ENCODE measurements at regions not wholly inside any gene's neighbourhood (a gene's known extent, or its start where the extent isn't known, plus 50 kb on each side); places are given as distances from the start of the nearest gene placed in this dataset.

GRCh38 chr5:3393122-3393919 lies 202.3 kb upstream of the IRX1 start:
- DNase-seq = no peak
- intact Hi-C loops (cut with DNase I) = no loop called here
- Histone ChIP-seq H3K27ac (no peak overlapping the region), H3K9me3 (no peaks in the 10 kb centered on the region), H3K36me3 (no peaks in the 10 kb centered on the region), H3K4me1 (no peaks in the 10 kb centered on the region), H3K27me3 (no peaks in the 10 kb centered on the region), H3K4me3 (no peak overlapping the region)
- FAIRE-seq = no peak
- WGBS, 2 donors = 63 to 76% methylated on average over 27 of the region's 27 CpGs
- ATAC-seq = no peak
- no peak for TF ChIP-seq CTCF (IDR thresholded peaks at IDR 0.05)

- H3K27me3 ChIP-seq = no peaks in the 10 kb centered on the region
- ATAC-seq = no peak
- 80 to 85% methylated on average over 5 to 6 of the region's 6 CpGs for WGBS, 2 donors
Measured at GRCh38 chr5:3392306-3392939, 203.2 kb upstream of the IRX1 start.

GRCh38 chr5:3391210-3391609 lies 204.4 kb upstream of the IRX1 start:
- no peak for TF ChIP-seq CTCF (IDR thresholded peaks at IDR 0.05)
- intact Hi-C loops (cut with DNase I) = no loop called here
- WGBS, 2 donors = 62 to 75% methylated on average over 7 of the region's 7 CpGs
- DNase-seq (no peak), FAIRE-seq (no peak), ATAC-seq (no peak)
- no peaks in the 10 kb centered on the region for H3K9me3 ChIP-seq
- H3K36me3 ChIP-seq = no peaks in the 10 kb centered on the region
- no peaks in the 10 kb centered on the region for H3K27me3 ChIP-seq
- no peaks in the 10 kb centered on the region for H3K4me1 ChIP-seq
- no peak overlapping the region for H3K27ac ChIP-seq
- H3K4me3 ChIP-seq = no peak overlapping the region

More at GRCh38 chr5:3392306-3392939, 203.2 kb upstream of the IRX1 start:
- Histone ChIP-seq H3K4me1 (no peaks in the 10 kb centered on the region), H3K36me3 (no peaks in the 10 kb centered on the region), H3K27ac (no peak overlapping the region), H3K4me3 (no peak overlapping the region), H3K9me3 (no peaks in the 10 kb centered on the region)
- TF ChIP-seq CTCF (IDR thresholded peaks at IDR 0.05) = no peak
- intact Hi-C loops (cut with DNase I) = no loop called here
- peak in 3 of 6 donors; percentile 39 to 92 (median 70) for DNase-seq
- FAIRE-seq = no peak

- Histone ChIP-seq H3K4me1 (no peaks in the 10 kb centered on the region), H3K27ac (no peak overlapping the region), H3K27me3 (no peaks in the 10 kb centered on the region), H3K4me3 (no peak overlapping the region), H3K9me3 (no peaks in the 10 kb centered on the region), H3K36me3 (no peaks in the 10 kb centered on the region)
- no peak for TF ChIP-seq CTCF (IDR thresholded peaks at IDR 0.05)
- ATAC-seq (no peak), DNase-seq (no peak), FAIRE-seq (no peak)
- intact Hi-C loops (cut with DNase I) = no loop called here
- WGBS, 2 donors = 52 to 64% methylated on average over 11 of the region's 11 CpGs
Measured at GRCh38 chr5:3389471-3390026, 206.1 kb upstream of the IRX1 start.

- ATAC-seq (no peak), DNase-seq (no peak), FAIRE-seq (no peak)
- Histone ChIP-seq H3K9me3 (no peaks in the 10 kb centered on the region), H3K4me3 (no peak overlapping the region), H3K27ac (no peak overlapping the region), H3K36me3 (no peaks in the 10 kb centered on the region), H3K27me3 (no peaks in the 10 kb centered on the region), H3K4me1 (no peaks in the 10 kb centered on the region)
- 68 to 82% methylated on average over 17 of the region's 17 CpGs for WGBS, 2 donors
- TF ChIP-seq CTCF (IDR thresholded peaks at IDR 0.05) = no peak
- intact Hi-C loops (cut with DNase I) = no loop called here
Measured at GRCh38 chr5:3386637-3387036, 209.0 kb upstream of the IRX1 start.

Measured in pancreas (tissue), 10 donors.